Body of pancreas (tissue), 4 donors: ENCODE measurements at regions not wholly inside any gene's neighbourhood (a gene's known extent, or its start where the extent isn't known, plus 50 kb on each side); places are given as distances from the start of the nearest gene placed in this dataset.

Experiments
- ATAC-seq: fragments of 150-250 bp; one replicate; pipeline ENCODE4 v1.9.1; 2016
- DNase-seq, 4 donors: peaks; one replicate each; pipeline ENCODE4 v3.0.0-alpha.2; 2019
- H3K27ac ChIP-seq, 4 donors: fragments of 200-600 bp; sonication (generic); 1 replicate in 3 of 4; 2 replicates in 1 of 4; pipeline versions ENCODE4 v1.5.1 to v1.6.1; 2016 to 2019; ENCODE audit warnings: mild to moderate bottlenecking in 1 of 4, mixed read lengths in 1 of 4, moderate library complexity in 1 of 4
- H3K27me3 ChIP-seq, 2 donors: fragments of 200-600 bp; sonication (generic); one replicate each; pipeline ENCODE4 v1.6.0; 2016; ENCODE audit warnings: mild to moderate bottlenecking in 1 of 2
- H3K36me3 ChIP-seq, 2 donors: fragments of 200-600 bp; sonication (generic); replicated peaks in 1 of 2; 2 replicates each; pipeline ENCODE4 v1.5.1; 2016; ENCODE audit warnings: low read depth in 2 of 2; ENCODE audit not compliant: insufficient read depth in 1 of 2
- H3K4me1 ChIP-seq: fragments of 200-600 bp; sonication (generic); one replicate; pipeline ENCODE4 v1.6.0; 2016
- H3K4me3 ChIP-seq, 2 donors: fragments of 200-600 bp; sonication (generic); 1 replicate in 1 of 2; 2 replicates in 1 of 2; pipeline ENCODE4 v1.5.1; 2016 to 2019
- H3K9me3 ChIP-seq, 3 donors: fragments of 200-600 bp; sonication (generic); 1 replicate in 2 of 3; 2 replicates in 1 of 3; pipeline ENCODE4 v1.5.1; 2016
- CTCF ChIP-seq, 7 experiments: fragments of 450-650 bp in 4 of 7; fragments of 200-600 bp in 3 of 7; sonication (generic) in 3 of 7; IDR thresholded peaks; one replicate each; pipeline ENCODE4 v1.5.1; 2016 to 2019; ENCODE audit warnings: antibody characterized with exemption in 7 of 7
- POLR2A ChIP-seq, 3 donors: fragments of 450-650 bp; IDR thresholded peaks; one replicate each; pipeline ENCODE4 v1.6.1; 2016; ENCODE audit warnings: antibody characterized with exemption in 3 of 3, mild to moderate bottlenecking in 2 of 3
- WGBS, 2 donors: methylation state at CpG; one replicate each; pipeline ENCODE4 v1.1.5; 2017; 5-methylcytosine and 5-hydroxymethylcytosine counted together
- intact Hi-C: fragments of 100-400 bp; cut with DNase I; formaldehyde crosslinking; loops from one replicate; pipeline ENCODE4 v1.15.1; 2023

GRCh38 chr13:107809125-107809524 is 406.2 kb downstream of the LIG4 start:
- H3K4me1 ChIP-seq, result no peaks in the 10 kb centered on the region
- no peak overlapping the region for H3K27ac ChIP-seq
- H3K9me3 ChIP-seq, result no peaks in the 10 kb centered on the region
- ATAC-seq, result no peak
- WGBS, 2 donors, result 68 to 71% methylated on average over 3 of the region's 3 CpGs
- no peak overlapping the region for H3K4me3 ChIP-seq
- TF ChIP-seq POLR2A (IDR thresholded peaks at IDR 0.05) (no peak), CTCF (IDR thresholded peaks at IDR 0.05) (no peak)
- DNase-seq, result no peak
- H3K27me3 ChIP-seq, result no peaks in the 10 kb centered on the region
- intact Hi-C loops, result no loop called here
- no peaks in the 10 kb centered on the region for H3K36me3 ChIP-seq

- 54 to 55% methylated on average over 3 of the region's 3 CpGs for WGBS, 2 donors
- Histone ChIP-seq H3K36me3 (no peaks in the 10 kb centered on the region), H3K4me1 (no peaks in the 10 kb centered on the region), H3K9me3 (no peaks in the 10 kb centered on the region), H3K27ac (no peak overlapping the region), H3K27me3 (no peaks in the 10 kb centered on the region), H3K4me3 (no peak overlapping the region)
- no peak for DNase-seq
- intact Hi-C loops, result no loop called here
- no peak for ATAC-seq
- TF ChIP-seq POLR2A (IDR thresholded peaks at IDR 0.05) (no peak), CTCF (IDR thresholded peaks at IDR 0.05) (no peak)
Measured at GRCh38 chr13:107808389-107808788, 406.9 kb downstream of the LIG4 start.

- TF ChIP-seq POLR2A (IDR thresholded peaks at IDR 0.05) (no peak), CTCF (IDR thresholded peaks at IDR 0.05) (no peak)
- no peak for ATAC-seq
- intact Hi-C loops, result no loop called here
- no peak overlapping the region for H3K4me3 ChIP-seq
- H3K4me1 ChIP-seq, result no peaks in the 10 kb centered on the region
- no peaks in the 10 kb centered on the region for H3K9me3 ChIP-seq
- no peaks in the 10 kb centered on the region for H3K36me3 ChIP-seq
- WGBS, 2 donors, result 12 to 16% methylated on average over 3 of the region's 3 CpGs
- no peaks in the 10 kb centered on the region for H3K27me3 ChIP-seq
- no peak overlapping the region for H3K27ac ChIP-seq
- peak in 1 of 4 donors; percentile 21 for DNase-seq
Measured at GRCh38 chr13:107807306-107808073, 407.8 kb downstream of the LIG4 start.

- Histone ChIP-seq H3K9me3 (no peaks in the 10 kb centered on the region), H3K27ac (no peak overlapping the region), H3K36me3 (no peaks in the 10 kb centered on the region), H3K27me3 (no peaks in the 10 kb centered on the region), H3K4me1 (no peaks in the 10 kb centered on the region), H3K4me3 (no peak overlapping the region)
- no peak for ATAC-seq
- WGBS, 2 donors, result 64 to 70% methylated on average over 2 of the region's 2 CpGs
- intact Hi-C loops, result no loop called here
- TF ChIP-seq POLR2A (IDR thresholded peaks at IDR 0.05) (no peak), CTCF (IDR thresholded peaks at IDR 0.05) (no peak)
- no peak for DNase-seq
Measured at GRCh38 chr13:107806726-107807125, 408.6 kb downstream of the LIG4 start.
